GM10248 (cell line): ENCODE measurements at regions not wholly inside any gene's neighbourhood (a gene's known extent, or its start where the extent isn't known, plus 50 kb on each side); places are given as distances from the start of the nearest gene placed in this dataset.

ENCODE experiments used
- CTCF ChIA-PET: fragments of 300-600 bp; sonication (Branson Sonifier 250); formaldehyde crosslinking; extraction: SDS; loops from one replicate; lab custom pipeline; 2021; ENCODE audit warnings: antibody characterized with exemption; lab: Yijun Ruan, JAX
- POLR2A ChIA-PET: fragments of 350-650 bp; sonication (Branson Sonifier 250); formaldehyde crosslinking; extraction: SDS; loops from one replicate; lab custom pipeline; 2020; ENCODE audit warnings: antibody characterized with exemption; lab: Yijun Ruan, JAX
- DNase-seq: peaks from one replicate; pipeline ENCODE4 v3.0.0; 2012; ENCODE audit errors: extremely low spot score
- CTCF ChIP-seq: IDR thresholded peaks from 2 replicates; pipeline ENCODE4 v1.5.1; 2012; ENCODE audit warnings: mild to moderate bottlenecking, low read depth; ENCODE audit errors: extremely low read depth, missing control alignments, control extremely low read depth

GRCh38 chr9:23117616-23118015 is 671.0 kb downstream of the DMRTA1 start:
- TF ChIP-seq CTCF = no peak
- no peak for DNase-seq
- CTCF ChIA-PET = no interaction called here
- POLR2A ChIA-PET = no interaction called here

DNA sequence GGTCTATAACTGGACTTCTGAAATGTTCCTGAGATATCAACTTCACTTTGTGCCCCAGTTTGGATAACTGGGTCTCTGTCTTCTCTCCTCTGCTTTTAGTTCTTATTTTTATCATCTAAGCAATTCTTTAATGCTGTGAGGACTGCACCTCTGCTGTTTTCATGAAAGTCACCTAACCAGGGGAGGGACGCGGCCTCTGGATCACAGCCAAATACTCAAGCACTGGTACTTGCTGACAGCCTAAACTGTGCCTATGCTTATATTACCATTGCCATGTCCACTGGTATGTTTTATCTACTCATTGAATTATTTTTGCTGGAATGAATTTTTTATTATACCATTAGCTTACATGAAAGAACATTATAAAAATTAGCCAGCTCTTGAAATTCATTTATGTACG is 674.0 kb downstream of the DMRTA1 start:
- POLR2A ChIA-PET = no interaction called here
- TF ChIP-seq CTCF = no peak
- CTCF ChIA-PET = no interaction called here
- DNase-seq = no peak

GRCh38 chr9:23123048-23123632 is 676.5 kb downstream of the DMRTA1 start:
- POLR2A ChIA-PET = no interaction called here
- DNase-seq = no peak
- TF ChIP-seq CTCF = peak; percentile 15
- CTCF ChIA-PET = interaction anchor here (1.4 to 1.5 kb wide), 2 partner anchors 11 to 20 kb away, joined by 4 to 7 read pairs; no protein-coding TSS in a partner anchor

- ChIA-PET POLR2A (no interaction called here), CTCF (no interaction called here)
- TF ChIP-seq CTCF = no peak
- no peak for DNase-seq
Measured at GRCh38 chr9:23145467-23145866, 680.6 kb downstream of the ELAVL2 start.

DNA sequence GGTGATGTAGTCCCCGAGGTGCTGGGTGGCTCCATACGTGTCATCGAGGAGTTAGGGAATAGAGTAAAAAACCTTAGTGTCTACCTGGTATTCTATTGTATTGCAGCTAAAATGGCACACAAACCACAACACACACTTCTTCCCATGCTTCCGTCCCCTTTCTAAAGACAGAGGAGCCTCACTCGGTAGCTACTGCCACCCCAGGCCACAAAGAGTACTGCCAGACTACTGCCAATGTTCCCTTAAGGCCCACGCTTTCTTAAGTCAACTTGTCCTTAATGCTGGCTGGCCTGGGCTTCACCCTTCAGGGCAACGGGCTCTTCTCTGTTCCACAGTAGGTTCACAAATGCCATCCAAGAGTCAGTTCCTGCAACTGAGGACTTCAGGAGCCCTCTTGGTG is 673.0 kb downstream of the ELAVL2 start:
- DNase-seq = no peak
- POLR2A ChIA-PET = no interaction called here
- CTCF ChIA-PET = no interaction called here
- TF ChIP-seq CTCF = no peak

DNA sequence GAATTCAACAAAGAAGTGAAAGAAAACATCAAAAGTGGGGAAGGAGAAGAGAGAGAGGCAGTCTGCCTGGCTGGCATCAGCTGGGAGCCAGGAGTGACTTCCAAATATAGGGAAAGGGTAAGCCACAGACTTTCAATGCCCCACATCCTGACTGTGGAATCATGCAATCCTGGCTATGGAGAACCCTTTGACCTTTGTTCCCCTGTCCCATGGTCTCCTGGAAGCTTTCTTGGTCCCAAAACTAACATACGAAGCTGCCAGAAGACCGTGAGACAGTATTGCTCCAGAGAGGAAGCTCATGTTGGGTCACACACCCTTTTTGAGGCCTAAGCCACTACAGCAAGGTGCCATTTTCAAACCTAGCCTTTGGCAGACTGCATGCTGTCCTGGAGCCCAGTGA is 665.5 kb downstream of the ELAVL2 start:
- POLR2A ChIA-PET = no interaction called here
- CTCF ChIA-PET = no interaction called here

More for the DNA sequence above, 665.5 kb downstream of the ELAVL2 start:
- DNase-seq = no peak
- TF ChIP-seq CTCF = no peak
